ACHN (cell line): ENCODE measurements at regions not wholly inside any gene's neighbourhood (a gene's known extent, or its start where the extent isn't known, plus 50 kb on each side); places are given as distances from the start of the nearest gene placed in this dataset.
A peak's percentile ranks its signal among the peaks of the same experiment; 100 is the strongest.
"Not testable (repeated sequence)": the region's sequence is repeated elsewhere in the genome, so short reads cannot be mapped to it uniquely, and the experiment has no call there.

Experiments used
- DNase-seq: peaks from one replicate; pipeline ENCODE4 v3.0.0-alpha.2; 2015
- in situ Hi-C: cut with HindIII; loops from 2 replicates; pipeline ENCODE4 v1.10.0; 2017; ENCODE audit warnings: low sequenced_read_pairs, low pct_ligation_motif_present, low pct_unique_long_range_greater_than_20kb

- in situ Hi-C loops, result no loop called here
- DNase-seq, result no peak
Observed at GRCh38 chr4:170476351-170476750, 386.6 kb upstream of the AADAT start.

- no peak for DNase-seq
- in situ Hi-C loops, result no loop called here
Observed at GRCh38 chr4:170465429-170465828, 375.7 kb upstream of the AADAT start.

DNA sequence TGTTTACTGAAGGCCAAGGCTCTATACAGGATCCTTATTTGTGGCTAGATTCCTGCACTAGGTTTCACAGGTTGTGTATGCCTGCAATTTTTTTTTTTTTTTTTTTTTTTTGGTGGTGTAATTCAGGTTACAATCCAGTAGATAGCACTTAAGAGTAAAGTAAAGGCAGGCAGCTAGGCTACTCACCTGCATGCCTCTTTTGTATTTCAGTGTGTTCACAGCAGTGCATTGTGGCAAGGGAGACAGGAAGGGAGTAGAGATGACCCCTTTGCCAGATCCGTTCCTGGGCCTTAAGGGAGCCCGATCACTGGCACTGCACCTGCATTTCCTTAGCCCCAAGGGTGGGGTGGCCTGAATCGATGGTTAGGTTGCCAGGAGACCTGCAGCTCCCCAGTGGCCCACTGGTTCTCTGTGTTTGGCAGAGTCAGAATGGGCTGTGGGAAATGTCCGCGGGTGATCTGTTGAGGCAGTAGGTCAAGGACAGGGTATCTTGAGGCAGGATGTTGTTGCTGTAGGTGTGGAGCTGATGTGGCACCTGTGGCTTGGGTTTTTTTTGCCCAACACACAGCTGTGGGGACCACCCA, 374.9 kb upstream of the AADAT start:
- in situ Hi-C loops, result no loop called here

DNA sequence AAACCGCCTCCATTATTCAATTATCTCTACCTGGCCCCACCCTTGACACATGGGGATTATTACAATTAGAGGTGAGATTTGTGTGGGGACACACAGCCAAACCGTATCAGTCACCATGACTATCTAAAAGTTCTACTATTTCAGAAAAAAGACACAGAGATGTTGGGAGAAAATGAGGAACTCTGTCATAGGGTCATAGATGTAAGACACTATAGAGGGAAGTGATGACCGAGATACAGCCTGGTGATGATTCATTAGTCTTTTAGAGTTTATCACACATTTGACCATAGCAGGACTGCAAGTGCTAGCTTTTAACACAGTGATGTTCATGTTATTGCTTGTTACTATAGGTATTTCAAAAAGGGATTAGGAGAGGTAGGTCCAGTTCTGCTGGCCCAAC, 357.0 kb upstream of the AADAT start:
- in situ Hi-C loops, result no loop called here
- DNase-seq, result no peak

More for the DNA sequence above, 374.9 kb upstream of the AADAT start:
- no peak for DNase-seq

- in situ Hi-C loops, DNase-seq: not testable (repeated sequence)
Observed at GRCh38 chr4:170441146-170441545, 351.4 kb upstream of the AADAT start.

GRCh38 chr4:170428929-170429328, 339.2 kb upstream of the AADAT start:
- in situ Hi-C loops, result no loop called here
- DNase-seq, result no peak

DNA sequence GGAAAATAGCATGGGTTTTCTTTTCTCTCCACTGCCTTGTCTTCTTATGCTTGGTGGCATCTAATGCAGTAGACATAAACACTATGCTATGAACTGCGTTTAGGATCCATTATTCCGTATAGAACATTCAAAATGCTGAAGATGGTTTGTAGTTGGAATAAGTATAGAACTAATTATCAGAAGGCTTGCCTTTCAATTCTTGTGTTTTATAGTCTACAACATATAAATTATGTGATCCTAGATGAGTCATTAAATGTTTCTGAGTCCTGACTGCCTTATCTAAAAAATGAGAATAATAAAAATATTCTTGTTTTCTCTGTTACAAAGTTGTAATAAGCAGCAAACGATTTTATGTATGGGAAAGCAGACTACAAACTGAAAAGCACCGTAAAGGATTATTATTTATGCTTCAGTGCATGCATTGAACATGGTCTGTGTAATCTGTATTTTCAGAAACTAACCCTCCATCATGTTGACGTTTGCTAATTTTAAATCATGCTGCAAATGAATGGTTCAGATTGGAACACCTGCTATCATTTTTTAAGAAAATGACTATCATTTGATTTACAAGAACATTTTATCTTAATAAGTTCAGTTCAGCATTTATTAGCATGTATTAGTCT, 335.9 kb upstream of the AADAT start:
- in situ Hi-C loops, result no loop called here
- DNase-seq, result no peak

- DNase-seq, result no peak
- in situ Hi-C loops, result no loop called here
Observed at GRCh38 chr4:170425040-170425439, 335.3 kb upstream of the AADAT start.

DNA sequence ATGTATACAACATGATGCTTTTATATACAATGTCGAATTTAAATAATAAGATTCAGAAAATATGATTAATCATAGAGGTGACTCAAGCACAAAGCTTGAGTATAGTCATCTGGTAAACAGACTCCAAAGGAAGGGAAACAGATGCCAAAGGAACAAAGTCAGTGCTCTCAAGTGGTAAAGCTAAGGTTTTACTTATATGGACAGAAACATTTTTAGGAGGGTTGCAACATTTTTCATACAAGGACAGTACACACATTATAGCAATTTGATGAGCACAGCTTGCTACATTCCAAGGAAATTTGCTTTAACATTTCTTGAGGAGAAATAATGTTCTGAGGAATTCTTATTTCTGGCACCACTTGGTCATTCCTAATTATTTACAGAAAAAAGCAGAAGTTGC, 333.4 kb upstream of the AADAT start:
- DNase-seq, result no peak
- in situ Hi-C loops, result no loop called here

DNA sequence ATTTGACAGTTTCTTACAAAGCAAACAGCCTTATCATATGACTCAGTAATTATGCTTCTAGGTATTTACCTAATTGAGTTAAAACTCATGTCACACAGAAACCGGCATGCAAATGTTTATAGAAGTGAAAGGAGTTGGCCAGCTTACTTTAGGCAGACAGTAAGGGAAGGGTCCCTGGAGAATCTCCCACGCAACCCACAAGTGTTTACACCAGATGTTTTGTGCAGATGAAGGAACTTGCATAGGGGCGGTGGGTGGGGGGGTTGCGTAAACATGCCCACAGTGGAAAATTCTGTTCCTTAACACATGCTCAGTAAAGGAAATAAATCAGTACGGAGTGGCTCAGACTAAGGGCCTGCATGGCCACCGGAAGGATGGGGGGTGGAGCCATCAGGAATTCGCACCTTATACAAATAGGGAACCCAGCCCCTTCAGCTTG, 330.5 kb upstream of the AADAT start:
- no peak for DNase-seq
- in situ Hi-C loops, result no loop called here

DNA sequence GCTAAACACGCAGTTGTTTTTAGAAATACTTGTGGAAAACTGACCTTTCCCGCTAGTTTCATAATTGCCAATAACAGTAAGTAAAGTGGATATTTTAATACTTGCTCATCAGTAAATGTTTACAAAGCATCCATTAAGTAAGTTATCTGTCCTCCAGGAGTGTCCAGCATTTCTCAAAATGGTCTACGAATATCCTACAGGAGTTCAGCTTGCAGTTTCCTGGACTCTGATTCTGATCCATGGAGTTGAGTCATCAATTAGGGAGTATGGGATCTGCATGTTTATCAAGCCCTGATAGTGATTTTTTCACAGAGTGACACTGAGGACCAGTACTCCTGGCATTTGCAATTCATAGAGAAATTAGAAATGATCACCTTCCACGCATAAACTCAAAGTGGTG, 325.2 kb upstream of the AADAT start:
- in situ Hi-C loops, result no loop called here
- no peak for DNase-seq

- no peak for DNase-seq
- in situ Hi-C loops, result no loop called here
Observed at GRCh38 chr4:170414360-170414759, 324.6 kb upstream of the AADAT start.

DNA sequence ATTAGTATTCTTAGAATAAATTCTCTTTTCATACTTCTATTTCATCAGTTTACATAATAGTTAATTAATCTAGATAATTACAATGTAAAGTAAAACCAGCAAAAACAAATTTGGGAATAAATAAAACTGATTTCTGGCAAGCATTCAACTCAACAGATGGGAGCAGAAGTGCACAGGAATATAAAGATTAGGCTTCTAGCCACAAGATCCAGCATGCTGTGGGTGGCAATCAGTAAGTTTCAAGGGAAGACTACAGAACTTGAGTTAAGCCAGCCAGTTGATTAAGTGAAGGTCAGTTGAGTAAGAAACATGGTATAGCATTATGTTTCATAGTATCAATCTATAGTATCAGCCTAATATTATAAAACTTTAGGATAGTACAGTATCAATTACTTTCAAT, 324.2 kb upstream of the AADAT start:
- DNase-seq, result no peak
- in situ Hi-C loops, result no loop called here

- peak; percentile 33 for DNase-seq
Observed at GRCh38 chr4:170400361-170400760, 310.6 kb upstream of the AADAT start.

DNA sequence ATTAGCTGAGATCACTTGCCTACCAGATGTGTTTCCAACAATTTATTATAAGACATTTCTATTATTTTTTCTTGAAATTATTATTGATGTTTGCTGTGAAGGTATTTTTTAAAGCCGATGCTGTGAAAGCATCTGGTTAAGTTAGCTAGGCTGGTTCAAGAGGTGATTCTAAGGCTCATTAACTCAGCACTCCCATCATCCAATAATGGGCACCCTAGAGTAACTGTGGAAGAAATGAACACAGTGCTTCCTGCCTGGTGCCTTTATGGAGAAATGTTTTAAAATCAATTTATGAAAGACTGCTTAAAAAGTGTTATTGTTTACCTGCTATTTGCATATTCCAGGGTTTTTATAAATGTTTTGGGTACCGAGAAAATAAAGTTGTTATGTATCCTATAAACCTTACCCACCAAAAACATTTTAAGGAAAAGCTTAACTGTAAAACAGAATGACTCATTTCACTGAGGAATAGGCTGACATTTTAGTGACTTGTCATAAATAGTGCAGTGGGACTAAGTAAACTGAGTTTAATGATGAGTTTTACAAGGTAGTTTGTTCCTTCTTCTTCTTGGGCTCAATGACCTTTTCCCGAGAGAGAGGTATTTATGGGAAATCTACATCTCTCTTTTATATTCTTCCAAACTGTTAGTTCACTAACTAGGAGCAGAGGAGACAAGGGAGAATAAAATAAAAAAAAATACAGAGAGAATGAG, 310.0 kb upstream of the AADAT start:
- peak; percentile 35 for DNase-seq
- in situ Hi-C loops, result no loop called here

More at GRCh38 chr4:170400361-170400760, 310.6 kb upstream of the AADAT start:
- in situ Hi-C loops, result no loop called here

DNA sequence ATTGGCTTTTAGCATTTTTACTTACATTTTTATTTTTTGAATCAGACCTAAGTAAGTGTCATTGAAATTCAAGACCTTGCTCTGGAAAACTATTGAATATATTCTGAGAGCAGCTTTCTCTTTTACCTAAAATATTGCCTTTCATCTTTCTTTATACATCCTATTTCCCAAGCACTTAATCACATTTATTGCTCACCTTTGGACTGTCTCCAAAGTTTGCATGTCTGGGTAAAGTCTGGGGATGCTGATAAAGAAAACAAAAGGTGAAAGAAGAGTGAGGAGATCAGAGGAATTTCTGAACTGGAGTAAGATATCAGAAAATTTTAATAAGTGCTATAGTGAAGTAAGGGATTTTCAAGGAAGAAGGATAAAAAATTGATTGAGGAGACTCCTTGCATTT, 308.5 kb upstream of the AADAT start:
- in situ Hi-C loops, result no loop called here
- no peak for DNase-seq

GRCh38 chr4:170395773-170396172, 306.0 kb upstream of the AADAT start:
- DNase-seq, result no peak

GRCh38 chr4:170391066-170391740, 301.4 kb upstream of the AADAT start:
- in situ Hi-C loops, result no loop called here
- peak; percentile 78 for DNase-seq

More at GRCh38 chr4:170395773-170396172, 306.0 kb upstream of the AADAT start:
- in situ Hi-C loops, result no loop called here

- in situ Hi-C loops, result no loop called here
- DNase-seq, result no peak
Observed at GRCh38 chr4:170389411-170389810, 299.7 kb upstream of the AADAT start.
